Left ventricle myocardium inferior (tissue), 1 donor: ENCODE measurements at regions not wholly inside any gene's neighbourhood (a gene's known extent, or its start where the extent isn't known, plus 50 kb on each side); places are given as distances from the start of the nearest gene placed in this dataset.

Experiments
- DNase-seq: peaks from one replicate; pipeline ENCODE4 v3.0.0-alpha.2; 2020
- H3K27ac ChIP-seq: fragments of 200-600 bp; replicated peaks from 2 replicates; pipeline ENCODE4 v1.8.0; 2021
- H3K27me3 ChIP-seq: fragments of 200-600 bp; 2 replicates; pipeline ENCODE4 v1.8.0; 2021; ENCODE audit warnings: low read depth
- H3K36me3 ChIP-seq: fragments of 200-600 bp; 2 replicates; pipeline ENCODE4 v1.8.0; 2021
- H3K4me1 ChIP-seq: fragments of 200-600 bp; 2 replicates; pipeline ENCODE4 v1.8.0; 2021
- H3K4me3 ChIP-seq: fragments of 200-600 bp; 2 replicates; pipeline ENCODE4 v1.8.0; 2021; ENCODE audit warnings: mild to moderate bottlenecking, moderate library complexity
- H3K9me3 ChIP-seq: fragments of 200-600 bp; replicated peaks from 2 replicates; pipeline ENCODE4 v1.8.0; 2021
- CTCF ChIP-seq: fragments of 200-600 bp; IDR thresholded peaks from 2 replicates; pipeline ENCODE4 v1.8.0; 2021; ENCODE audit warnings: antibody characterized with exemption, mild to moderate bottlenecking, borderline replicate concordance
- intact Hi-C: fragments of 100-400 bp; cut with micrococcal nuclease; formaldehyde crosslinking; loops from one replicate; pipeline ENCODE4 v1.11.0; 2022
- donor health status: DM: no; HTN: yes; CAD: no; lungs with severe emphysema.

- intact Hi-C loops, result no loop called here
- Histone ChIP-seq H3K9me3 (no peaks in the 10 kb centered on the region), H3K27ac (no peak overlapping the region), H3K36me3 (no peaks in the 10 kb centered on the region), H3K4me3 (no peak overlapping the region), H3K4me1 (no peaks in the 10 kb centered on the region), H3K27me3 (no peaks in the 10 kb centered on the region)
- no peak for TF ChIP-seq CTCF
- no peak for DNase-seq
Measured at GRCh38 chr21:26226724-26227123, 56.2 kb upstream of the APP start.

DNA sequence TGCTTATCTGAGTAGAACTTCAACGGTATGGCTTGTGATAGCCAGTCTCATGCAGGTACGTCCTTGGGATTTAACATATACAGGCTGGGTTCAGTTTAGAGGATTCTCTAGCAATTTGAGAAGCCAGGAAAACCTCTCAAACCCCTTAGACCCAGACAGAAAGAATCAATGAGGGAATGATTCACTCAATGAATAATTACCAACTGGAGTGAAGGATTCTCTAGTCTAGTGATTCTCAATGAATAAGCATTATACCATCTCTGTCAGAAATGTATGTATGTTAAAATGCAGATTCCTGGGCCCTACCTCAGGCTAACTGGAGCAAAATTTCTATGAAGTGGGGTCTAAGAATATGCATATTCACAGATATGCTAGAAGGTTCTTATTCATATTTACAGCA is 54.5 kb upstream of the APP start:
- no peak for TF ChIP-seq CTCF
- Histone ChIP-seq H3K36me3 (no peaks in the 10 kb centered on the region), H3K27me3 (no peaks in the 10 kb centered on the region), H3K9me3 (no peaks in the 10 kb centered on the region), H3K4me3 (no peak overlapping the region), H3K27ac (no peak overlapping the region), H3K4me1 (no peaks in the 10 kb centered on the region)
- DNase-seq, result no peak
- intact Hi-C loops, result no loop called here

DNA sequence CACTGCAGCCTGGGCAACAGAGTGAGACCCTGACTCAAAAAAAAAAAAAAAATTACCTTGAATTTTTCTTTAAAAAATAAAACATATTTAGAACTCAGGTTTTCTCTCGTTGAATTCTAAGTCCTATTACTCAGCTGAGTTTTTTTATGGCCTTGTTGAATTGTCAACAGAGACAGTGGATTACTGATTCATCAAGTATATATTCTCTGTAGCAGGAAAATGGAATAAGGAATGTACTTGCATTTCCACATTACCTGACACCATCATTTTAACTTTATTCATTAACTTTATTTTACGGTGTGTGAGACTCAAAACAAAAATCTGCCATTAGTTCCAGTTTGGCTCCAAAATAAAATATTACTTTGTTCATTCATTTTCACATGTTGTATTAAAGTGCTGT is 53.8 kb upstream of the APP start:
- Histone ChIP-seq H3K36me3 (no peaks in the 10 kb centered on the region), H3K4me1 (no peaks in the 10 kb centered on the region), H3K27ac (no peak overlapping the region), H3K4me3 (no peak overlapping the region), H3K27me3 (no peaks in the 10 kb centered on the region), H3K9me3 (no peaks in the 10 kb centered on the region)
- TF ChIP-seq CTCF, result no peak
- no peak for DNase-seq
- intact Hi-C loops, result no loop called here
